HAP-1 (cell line): ENCODE measurements at regions not wholly inside any gene's neighbourhood (a gene's known extent, or its start where the extent isn't known, plus 50 kb on each side); places are given as distances from the start of the nearest gene placed in this dataset.
"Not testable (repeated sequence)": the region's sequence is repeated elsewhere in the genome, so short reads cannot be mapped to it uniquely, and the experiment has no call there.

Source experiments
- DNase-seq, 2 experiments: peaks; one replicate each; pipeline ENCODE4 v3.0.0-alpha.2; 2016 to 2020; ENCODE audit warnings: low spot score in 2 of 2
- H3K27me3 ChIP-seq: fragments of 250-450 bp; sonication (Bioruptor Pico); 2 replicates; pipeline ENCODE4 v1.5.1; 2020; ENCODE audit warnings: low read depth, mild to moderate bottlenecking, moderate library complexity
- H3K36me3 ChIP-seq: fragments of 250-450 bp; sonication (Bioruptor Pico); replicated peaks from 2 replicates; pipeline ENCODE4 v1.5.1; 2020; ENCODE audit warnings: mild to moderate bottlenecking
- H3K4me1 ChIP-seq: fragments of 250-450 bp; sonication (Bioruptor Pico); 2 replicates; pipeline ENCODE4 v1.5.1; 2020; ENCODE audit warnings: mild to moderate bottlenecking
- H3K4me3 ChIP-seq: fragments of 250-450 bp; sonication (Bioruptor Pico); 2 replicates; pipeline ENCODE4 v1.5.1; 2020; ENCODE audit warnings: mild to moderate bottlenecking, moderate library complexity
- H3K9me3 ChIP-seq: fragments of 250-450 bp; sonication (Bioruptor Pico); 2 replicates; pipeline ENCODE4 v1.5.1; 2020; ENCODE audit warnings: mild to moderate bottlenecking, moderate library complexity
- in situ Hi-C: fragments of 300-500 bp; cut with MboI; formaldehyde crosslinking; loops from 3 replicates; pipeline ENCODE4 v1.14.3; 2020; ENCODE audit warnings: low sequenced_read_pairs, inconsistent platforms, mixed read lengths

DNA sequence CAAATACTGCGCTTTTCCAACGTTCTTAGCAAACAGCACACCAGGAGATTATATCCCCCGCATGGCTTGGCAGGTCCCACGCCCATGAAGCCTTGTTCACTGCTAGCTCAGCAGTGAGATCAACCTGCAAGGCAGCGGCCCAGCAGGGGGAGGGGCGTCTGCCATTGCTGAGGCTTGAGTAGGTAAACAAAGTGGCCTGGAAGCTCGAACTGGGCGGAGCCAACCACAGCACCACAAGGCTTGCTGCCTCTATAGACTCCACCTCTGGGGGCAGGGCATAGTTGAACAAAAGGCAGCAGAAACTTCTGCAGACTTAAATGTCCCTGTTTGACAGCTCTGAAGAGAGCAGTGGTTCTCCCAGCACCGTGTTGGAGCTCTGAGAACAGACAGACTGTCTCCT is 239.2 kb downstream of the NDUFS4 start:
- H3K4me3 ChIP-seq, H3K4me1 ChIP-seq, H3K27me3 ChIP-seq, H3K36me3 ChIP-seq, H3K9me3 ChIP-seq, in situ Hi-C loops: not testable (repeated sequence)
- DNase-seq = peak in 1 of 2 experiments; percentile 30

- H3K4me1 ChIP-seq = not testable (repeated sequence)
Measured at GRCh38 chr5:53808392-53808791, 248.0 kb downstream of the NDUFS4 start.

GRCh38 chr5:53814819-53815218 is 254.4 kb downstream of the NDUFS4 start:
- Histone ChIP-seq H3K4me1 (no peaks in the 10 kb centered on the region), H3K27me3 (no peaks in the 10 kb centered on the region), H3K9me3 (no peaks in the 10 kb centered on the region), H3K36me3 (no peaks in the 10 kb centered on the region), H3K4me3 (no peak overlapping the region)
- in situ Hi-C loops = no loop called here
- DNase-seq = no peak

More at GRCh38 chr5:53808392-53808791, 248.0 kb downstream of the NDUFS4 start:
- H3K27me3 ChIP-seq, DNase-seq, H3K36me3 ChIP-seq, H3K4me3 ChIP-seq, in situ Hi-C loops, H3K9me3 ChIP-seq: not testable (repeated sequence)

DNA sequence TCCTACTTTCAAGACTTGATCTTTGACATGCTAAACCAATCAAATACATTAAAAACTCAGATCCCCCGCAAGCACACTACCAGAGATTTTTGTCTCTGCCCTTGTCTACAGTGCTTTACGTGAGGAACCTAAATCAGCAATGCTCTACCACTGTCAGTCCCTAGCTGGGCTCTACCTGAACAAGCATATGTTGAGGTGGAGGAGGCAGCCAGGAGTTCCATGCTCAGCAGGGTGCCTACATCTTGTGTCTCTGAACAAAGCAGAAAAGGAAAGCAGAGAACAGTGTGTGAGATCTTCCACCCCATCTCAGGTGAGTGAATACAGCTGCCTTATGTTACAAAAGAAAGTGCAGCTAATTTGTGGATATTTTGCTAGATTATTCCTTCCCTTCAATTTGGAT is 255.0 kb downstream of the NDUFS4 start:
- Histone ChIP-seq H3K9me3 (no peaks in the 10 kb centered on the region), H3K4me3 (no peak overlapping the region), H3K36me3 (no peaks in the 10 kb centered on the region), H3K27me3 (no peaks in the 10 kb centered on the region), H3K4me1 (no peaks in the 10 kb centered on the region)
- in situ Hi-C loops = no loop called here
- no peak for DNase-seq

- in situ Hi-C loops = no loop called here
Measured at GRCh38 chr5:53817183-53817582, 256.7 kb downstream of the NDUFS4 start.

GRCh38 chr5:53819482-53819881 is 259.0 kb downstream of the NDUFS4 start:
- Histone ChIP-seq H3K36me3 (no peaks in the 10 kb centered on the region), H3K4me1 (no peaks in the 10 kb centered on the region), H3K27me3 (no peaks in the 10 kb centered on the region), H3K4me3 (no peak overlapping the region), H3K9me3 (no peaks in the 10 kb centered on the region)
- in situ Hi-C loops = no loop called here
- no peak for DNase-seq

More at GRCh38 chr5:53817183-53817582, 256.7 kb downstream of the NDUFS4 start:
- Histone ChIP-seq H3K27me3 (no peaks in the 10 kb centered on the region), H3K36me3 (no peaks in the 10 kb centered on the region), H3K4me1 (no peaks in the 10 kb centered on the region), H3K9me3 (no peaks in the 10 kb centered on the region), H3K4me3 (no peak overlapping the region)
- DNase-seq = no peak

DNA sequence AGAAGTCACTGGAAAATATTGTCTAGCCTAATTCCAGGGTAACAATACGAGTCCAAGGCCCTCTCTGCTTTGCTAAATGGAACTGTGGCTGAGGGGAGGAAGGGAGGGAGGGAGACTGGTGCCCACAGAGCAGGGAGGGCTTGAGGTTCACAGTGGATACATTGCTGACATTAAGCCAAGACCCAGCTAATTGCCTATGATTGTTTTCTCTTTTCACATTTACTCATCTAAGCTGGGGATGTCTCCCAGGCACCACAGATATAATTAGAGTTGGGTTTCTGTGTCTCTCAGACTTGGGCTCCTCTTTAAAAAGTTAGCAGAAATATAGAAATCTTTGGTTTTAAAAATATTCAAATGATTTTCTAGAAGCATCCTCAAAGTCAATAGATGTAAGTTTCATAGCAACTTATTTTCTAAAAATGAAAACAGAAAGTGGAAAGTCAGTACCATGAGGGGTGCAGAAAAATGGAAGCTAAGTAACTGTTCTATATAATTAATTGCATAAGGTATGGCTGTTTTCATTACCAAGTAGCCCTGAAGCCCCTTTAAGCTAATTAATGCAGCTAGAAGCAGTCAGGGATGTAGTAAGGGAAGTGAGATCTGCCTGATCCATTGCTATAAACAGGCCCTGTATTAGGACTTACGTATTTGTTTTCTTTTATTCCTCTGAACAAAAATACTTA is 259.8 kb downstream of the NDUFS4 start:
- in situ Hi-C loops = no loop called here
- no peak for DNase-seq
- Histone ChIP-seq H3K4me3 (no peak overlapping the region), H3K9me3 (no peaks in the 10 kb centered on the region), H3K36me3 (no peaks in the 10 kb centered on the region), H3K4me1 (no peaks in the 10 kb centered on the region), H3K27me3 (no peaks in the 10 kb centered on the region)

- H3K4me3 ChIP-seq = no peak overlapping the region
- H3K36me3 ChIP-seq = no peaks in the 10 kb centered on the region
- H3K4me1 ChIP-seq = no peaks in the 10 kb centered on the region
- H3K27me3 ChIP-seq = no peaks in the 10 kb centered on the region
- in situ Hi-C loops = no loop called here
- no peaks in the 10 kb centered on the region for H3K9me3 ChIP-seq
- no peak for DNase-seq
Measured at GRCh38 chr5:53820802-53821171, 260.3 kb downstream of the NDUFS4 start.

DNA sequence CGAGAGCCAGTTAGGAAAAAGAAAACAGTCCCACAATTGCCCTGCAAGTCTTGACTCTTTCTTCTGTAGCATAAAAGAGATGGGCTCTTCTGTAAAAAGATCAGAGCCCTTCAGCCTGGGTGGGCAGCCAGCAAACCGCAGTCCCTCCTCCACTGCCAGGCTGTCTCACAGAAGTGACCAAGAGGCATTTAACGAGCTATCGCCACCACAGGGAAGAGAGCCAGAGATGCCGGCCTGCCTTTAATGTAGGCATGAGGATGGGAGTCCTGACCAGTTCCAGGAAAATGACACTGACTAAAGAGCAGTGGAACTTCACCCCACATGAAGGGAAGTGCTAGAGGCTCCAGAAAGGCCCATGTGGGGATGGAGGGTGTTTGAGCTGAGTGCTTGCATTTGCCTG is 264.6 kb downstream of the NDUFS4 start:
- H3K4me1 ChIP-seq = no peaks in the 10 kb centered on the region
- no peaks in the 10 kb centered on the region for H3K36me3 ChIP-seq
- no peaks in the 10 kb centered on the region for H3K27me3 ChIP-seq
- DNase-seq = no peak
- in situ Hi-C loops = no loop called here
- H3K4me3 ChIP-seq = no peak overlapping the region
- no peaks in the 10 kb centered on the region; the same call in 1 of the 2 replicates for H3K9me3 ChIP-seq

DNA sequence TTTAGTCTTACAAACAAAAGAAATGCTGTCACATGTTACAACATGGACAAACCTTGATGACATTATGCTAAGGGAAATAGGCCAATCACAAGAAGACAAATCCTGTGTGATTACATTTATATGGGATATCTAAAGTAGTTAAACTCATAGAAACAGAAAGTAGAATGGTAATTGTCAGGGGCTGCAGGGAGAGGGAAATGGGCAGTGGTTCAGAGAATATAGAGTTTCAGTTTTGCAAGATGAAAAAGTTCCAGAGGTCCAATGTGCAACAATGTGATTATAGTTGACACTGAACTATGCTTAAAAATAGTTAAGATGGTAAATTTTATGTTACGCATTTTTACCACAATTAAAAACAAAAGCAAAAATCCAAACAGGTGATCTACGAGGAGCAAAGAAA is 265.5 kb downstream of the NDUFS4 start:
- Histone ChIP-seq H3K4me1 (no peaks in the 10 kb centered on the region), H3K36me3 (no peaks in the 10 kb centered on the region), H3K9me3 (no peaks in the 10 kb centered on the region; the same call in 1 of the 2 replicates), H3K4me3 (no peak overlapping the region), H3K27me3 (no peaks in the 10 kb centered on the region)
- DNase-seq = no peak
- in situ Hi-C loops = no loop called here

- in situ Hi-C loops = no loop called here
- Histone ChIP-seq H3K27me3 (no peaks in the 10 kb centered on the region), H3K4me1 (no peaks in the 10 kb centered on the region), H3K36me3 (no peaks in the 10 kb centered on the region), H3K4me3 (no peak overlapping the region), H3K9me3 (no peaks in the 10 kb centered on the region; the same call in 1 of the 2 replicates)
- DNase-seq = no peak
Measured at GRCh38 chr5:53826504-53826903, 266.1 kb downstream of the NDUFS4 start.

GRCh38 chr5:53827211-53827651 is 266.8 kb downstream of the NDUFS4 start:
- H3K4me1 ChIP-seq = no peaks in the 10 kb centered on the region
- no peak for DNase-seq
- no peak overlapping the region for H3K4me3 ChIP-seq
- no peaks in the 10 kb centered on the region; the same call in 1 of the 2 replicates for H3K9me3 ChIP-seq
- no peaks in the 10 kb centered on the region for H3K27me3 ChIP-seq
- in situ Hi-C loops = no loop called here
- no peaks in the 10 kb centered on the region for H3K36me3 ChIP-seq

DNA sequence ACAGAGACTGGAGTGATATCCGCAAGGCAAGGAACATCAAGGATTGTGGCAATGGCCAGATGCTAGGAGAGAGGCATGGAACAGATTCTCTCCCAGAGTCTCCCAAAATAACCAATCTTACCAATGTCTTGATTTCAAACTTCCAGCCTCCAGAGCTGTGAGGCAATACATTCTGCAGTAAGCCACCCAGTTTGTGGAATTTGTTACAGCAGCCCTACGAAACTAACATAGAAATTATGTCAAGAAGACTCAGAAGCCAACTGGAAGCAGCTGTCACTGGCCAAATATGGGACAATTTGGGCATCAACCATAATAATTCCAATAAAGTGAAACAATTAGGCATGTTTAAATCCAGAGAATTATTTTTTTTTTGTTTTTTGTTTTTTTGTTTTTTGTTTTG is 271.1 kb downstream of the NDUFS4 start:
- no peaks in the 10 kb centered on the region for H3K27me3 ChIP-seq
- no peak for DNase-seq
- H3K9me3 ChIP-seq = no peaks in the 10 kb centered on the region; the same call in 1 of the 2 replicates
- no peaks in the 10 kb centered on the region for H3K36me3 ChIP-seq
- H3K4me3 ChIP-seq = no peak overlapping the region
- H3K4me1 ChIP-seq = no peaks in the 10 kb centered on the region
- in situ Hi-C loops = no loop called here
